GM12872 (cell line): ENCODE measurements at regions not wholly inside any gene's neighbourhood (a gene's known extent, or its start where the extent isn't known, plus 50 kb on each side); places are given as distances from the start of the nearest gene placed in this dataset.

Source experiments
- TF ChIP-seq, protein P1 (sequence below): IDR thresholded peaks from 3 replicates; pipeline ENCODE4 v1.5.1; 2011; ENCODE audit warnings: low read depth, mild to moderate bottlenecking, low read length, moderate library complexity; ENCODE audit not compliant: insufficient read depth

DNA sequence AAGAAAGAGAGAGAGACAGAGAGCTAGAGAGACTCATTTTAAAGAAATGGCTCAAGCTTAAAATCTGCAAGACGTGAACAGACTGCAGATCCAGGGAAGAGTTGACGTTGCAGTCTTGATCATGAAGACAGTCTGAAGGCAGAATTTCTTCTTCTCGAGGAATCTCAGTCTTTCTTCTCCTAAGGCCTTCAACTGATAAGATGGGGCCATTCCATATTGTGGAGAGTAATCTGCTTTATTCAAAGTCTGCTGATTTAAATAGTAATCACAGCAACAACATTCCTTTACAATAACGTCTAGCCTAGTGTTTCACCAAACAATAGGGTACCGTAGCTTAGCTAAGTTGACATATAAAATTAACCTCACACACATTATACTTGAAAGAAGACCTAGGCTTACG lies 208.4 kb upstream of the ADAMTS3 start:
- TF ChIP-seq, protein P1, sequence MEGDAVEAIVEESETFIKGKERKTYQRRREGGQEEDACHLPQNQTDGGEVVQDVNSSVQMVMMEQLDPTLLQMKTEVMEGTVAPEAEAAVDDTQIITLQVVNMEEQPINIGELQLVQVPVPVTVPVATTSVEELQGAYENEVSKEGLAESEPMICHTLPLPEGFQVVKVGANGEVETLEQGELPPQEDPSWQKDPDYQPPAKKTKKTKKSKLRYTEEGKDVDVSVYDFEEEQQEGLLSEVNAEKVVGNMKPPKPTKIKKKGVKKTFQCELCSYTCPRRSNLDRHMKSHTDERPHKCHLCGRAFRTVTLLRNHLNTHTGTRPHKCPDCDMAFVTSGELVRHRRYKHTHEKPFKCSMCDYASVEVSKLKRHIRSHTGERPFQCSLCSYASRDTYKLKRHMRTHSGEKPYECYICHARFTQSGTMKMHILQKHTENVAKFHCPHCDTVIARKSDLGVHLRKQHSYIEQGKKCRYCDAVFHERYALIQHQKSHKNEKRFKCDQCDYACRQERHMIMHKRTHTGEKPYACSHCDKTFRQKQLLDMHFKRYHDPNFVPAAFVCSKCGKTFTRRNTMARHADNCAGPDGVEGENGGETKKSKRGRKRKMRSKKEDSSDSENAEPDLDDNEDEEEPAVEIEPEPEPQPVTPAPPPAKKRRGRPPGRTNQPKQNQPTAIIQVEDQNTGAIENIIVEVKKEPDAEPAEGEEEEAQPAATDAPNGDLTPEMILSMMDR = no peak

DNA sequence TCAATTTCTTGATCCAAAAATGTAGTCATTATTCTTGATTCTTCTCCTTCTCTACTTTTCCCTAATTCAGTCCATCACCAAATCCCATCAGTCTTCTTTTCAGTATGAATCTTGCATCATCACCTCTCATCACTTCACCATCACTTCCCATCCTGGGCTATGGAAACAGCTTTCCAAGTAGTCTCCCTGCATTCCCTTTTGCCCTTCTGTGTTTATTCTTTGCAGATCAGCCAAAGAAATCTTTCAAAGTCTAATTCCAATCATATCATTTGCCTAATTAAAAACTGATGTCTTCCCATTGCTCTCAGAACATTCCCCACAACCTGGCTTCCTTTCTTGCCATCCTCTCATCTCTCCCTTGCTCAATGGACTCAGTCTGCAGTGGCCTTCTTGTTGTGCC lies 201.7 kb upstream of the ADAMTS3 start:
- TF ChIP-seq, protein P1 = no peak

DNA sequence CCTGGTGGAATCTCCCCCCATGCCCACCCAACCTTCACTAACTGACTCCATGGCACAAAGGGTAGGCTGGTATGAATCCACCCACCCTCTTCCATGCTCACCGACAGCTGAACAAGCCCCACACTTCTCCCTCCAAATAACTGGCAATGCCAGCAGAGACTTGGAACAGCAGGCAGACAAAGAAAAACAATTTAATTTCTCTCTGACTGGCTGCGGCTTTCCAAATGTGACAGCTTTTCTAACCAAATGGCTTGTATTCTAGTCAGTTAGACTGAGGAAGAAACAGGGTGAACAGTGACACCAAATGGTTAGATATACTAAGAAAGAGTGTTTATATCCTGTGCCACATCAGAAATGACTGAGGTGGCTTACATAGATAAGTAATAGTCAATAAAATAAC lies 199.3 kb upstream of the ADAMTS3 start:
- TF ChIP-seq, protein P1 = no peak

DNA sequence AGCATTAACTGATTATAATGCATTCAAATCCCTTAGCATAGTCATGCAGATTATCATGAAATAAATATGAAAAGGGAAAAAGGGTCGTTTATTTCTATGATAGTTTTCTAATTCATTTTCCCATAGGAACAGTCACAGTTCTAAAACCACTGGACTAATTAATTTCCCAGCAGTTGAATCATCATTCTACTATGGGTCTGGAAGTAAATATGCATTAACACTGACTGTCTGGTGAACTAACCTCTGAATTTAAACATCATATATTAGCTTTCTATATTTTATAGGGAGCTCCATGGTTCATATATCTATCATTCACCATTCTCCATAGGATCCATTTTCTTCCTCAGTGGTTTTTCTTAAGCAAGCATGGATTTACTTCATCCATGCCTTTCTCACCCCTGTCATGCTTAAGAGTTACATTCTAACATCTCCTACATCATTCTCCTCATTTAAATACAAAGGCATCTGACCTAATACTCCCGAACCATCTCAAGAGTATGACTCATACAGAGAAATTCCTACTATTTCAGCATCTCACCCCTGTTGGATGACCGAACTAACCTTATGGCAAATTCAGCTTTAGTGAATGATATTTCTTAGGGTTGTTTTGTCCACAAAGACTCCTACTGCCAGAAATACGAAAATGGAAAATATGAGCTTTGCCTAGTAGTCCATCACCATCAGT lies 198.7 kb upstream of the ADAMTS3 start:
- TF ChIP-seq, protein P1 = no peak

DNA sequence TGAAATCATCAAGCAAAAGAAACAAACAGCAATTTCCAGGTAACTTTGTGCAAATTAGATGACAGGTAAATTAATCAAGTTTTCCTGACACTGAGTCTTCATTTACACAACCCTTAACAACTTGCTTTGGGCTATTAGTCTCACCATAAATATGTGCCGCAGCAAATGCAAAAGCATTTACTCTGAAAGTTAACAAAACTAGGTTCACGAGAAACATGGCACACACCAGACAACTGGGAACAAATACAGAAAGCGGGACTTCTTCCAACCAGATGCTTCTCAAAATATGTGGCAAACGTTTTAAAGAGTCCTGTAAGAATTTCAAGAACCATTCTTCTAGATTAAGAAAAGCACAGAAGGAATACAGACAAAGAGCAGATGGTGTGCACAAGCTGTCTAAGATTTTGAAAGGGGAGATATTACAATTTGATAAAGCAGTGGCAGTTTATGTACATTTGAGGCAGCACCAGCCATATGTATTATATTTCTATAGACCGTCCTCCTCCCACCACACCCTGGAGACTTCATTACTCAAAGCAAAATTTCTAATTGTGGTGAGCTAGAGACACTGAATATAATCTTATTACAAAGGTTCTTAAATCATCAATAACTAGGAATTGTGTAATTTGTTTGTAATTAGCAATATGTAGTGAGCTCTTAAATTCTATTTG lies 192.5 kb upstream of the ADAMTS3 start:
- TF ChIP-seq, protein P1 = no peak

DNA sequence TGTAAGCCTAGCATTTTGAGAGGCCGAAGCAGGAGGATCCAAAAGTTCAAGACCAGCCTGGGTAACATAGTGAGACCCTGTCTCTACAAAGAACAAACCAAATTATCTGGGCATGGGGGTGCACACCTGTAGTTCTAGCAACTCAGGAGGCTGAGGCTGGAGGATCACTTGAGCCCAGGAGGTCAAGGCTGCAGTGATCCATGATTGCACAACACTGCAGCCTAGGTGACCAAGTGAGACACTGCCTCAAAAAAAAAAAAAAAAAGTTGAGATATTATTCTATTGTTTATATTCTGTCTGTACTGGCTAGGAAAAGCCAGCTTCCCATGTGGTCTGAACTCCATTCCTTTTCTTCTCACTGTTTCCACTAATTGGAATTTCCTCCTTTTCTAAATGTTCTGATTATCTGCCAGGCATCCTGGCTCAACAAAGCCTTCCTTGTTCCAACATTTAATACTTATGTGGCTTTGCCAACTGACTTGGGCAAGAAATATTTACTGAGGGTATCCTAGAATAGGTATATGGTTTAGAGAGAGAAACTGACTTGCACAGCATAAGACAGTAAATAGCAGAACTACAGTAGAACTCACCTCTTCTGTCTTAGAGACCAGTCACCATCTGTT lies 175.2 kb upstream of the ADAMTS3 start:
- TF ChIP-seq, protein P1 = no peak

DNA sequence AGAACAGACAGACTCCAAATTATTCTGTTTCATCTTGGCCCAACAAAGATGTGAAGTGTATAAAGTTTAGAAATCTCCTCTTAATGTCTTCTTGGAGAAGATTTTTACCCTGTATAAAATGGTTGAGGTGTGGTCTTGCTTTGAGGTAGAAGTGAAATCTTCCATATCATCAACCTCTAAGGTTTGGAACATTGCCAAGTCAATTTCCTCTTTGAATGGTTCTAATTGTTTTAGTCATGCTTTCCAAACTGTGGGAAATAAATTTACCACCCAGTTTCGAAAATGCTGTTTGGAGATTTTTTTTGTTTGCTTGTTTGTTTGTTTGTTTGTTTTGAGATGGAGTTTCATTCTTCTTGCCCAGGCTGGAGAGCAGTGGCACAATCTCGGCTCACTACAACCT lies 174.1 kb upstream of the ADAMTS3 start:
- TF ChIP-seq, protein P1 = no peak
